ENCODE measurements at regions not wholly inside any gene's neighbourhood (a gene's known extent, or its start where the extent isn't known, plus 50 kb on each side); places are given as distances from the start of the nearest gene placed in this dataset.

GRCh38 chr20:60430516-60431001 lies 472.3 kb downstream of the CDH26 start:
- DNase-seq (ENCODE audit: low spot score) = no peak

- DNase-seq (ENCODE audit: low spot score) = no peak
Observed at GRCh38 chr20:60431349-60431748, 473.1 kb downstream of the CDH26 start.

GRCh38 chr20:60437418-60437817 lies 479.2 kb downstream of the CDH26 start:
- DNase-seq (ENCODE audit: low spot score) = no peak

GRCh38 chr20:60446267-60447111 lies 488.3 kb downstream of the CDH26 start:
- DNase-seq (ENCODE audit: low spot score) = no peak

- DNase-seq (ENCODE audit: low spot score) = no peak
Observed at GRCh38 chr20:60447703-60448102, 489.5 kb downstream of the CDH26 start.

- no peak for DNase-seq (ENCODE audit: low spot score)
Observed at GRCh38 chr20:60453388-60454246, 495.4 kb downstream of the CDH26 start.

GRCh38 chr20:60454491-60454890 lies 496.3 kb downstream of the CDH26 start:
- no peak for DNase-seq (ENCODE audit: low spot score)

GRCh38 chr20:60455272-60455671 lies 497.0 kb downstream of the CDH26 start:
- DNase-seq (ENCODE audit: low spot score) = no peak

- no peak for DNase-seq (ENCODE audit: low spot score)
Observed at GRCh38 chr20:60459212-60459611, 501.0 kb downstream of the CDH26 start.

- DNase-seq (ENCODE audit: low spot score) = no peak
Observed at GRCh38 chr20:60461993-60462392, 503.8 kb downstream of the CDH26 start.

- no peak for DNase-seq (ENCODE audit: low spot score)
Observed at GRCh38 chr20:60463798-60464197, 505.6 kb downstream of the CDH26 start.

- no peak for DNase-seq (ENCODE audit: low spot score)
Observed at GRCh38 chr20:60465439-60465838, 507.2 kb downstream of the CDH26 start.

GRCh38 chr20:60465993-60466686 lies 507.9 kb downstream of the CDH26 start:
- DNase-seq (ENCODE audit: low spot score) = no peak

- DNase-seq (ENCODE audit: low spot score) = no peak
Observed at GRCh38 chr20:60466687-60467022, 508.4 kb downstream of the CDH26 start.

GRCh38 chr20:60467078-60467477 lies 508.9 kb downstream of the CDH26 start:
- no peak for DNase-seq (ENCODE audit: low spot score)

GRCh38 chr20:60467771-60468170 lies 509.5 kb downstream of the CDH26 start:
- no peak for DNase-seq (ENCODE audit: low spot score)

- DNase-seq (ENCODE audit: low spot score) = no peak
Observed at GRCh38 chr20:60469829-60470228, 511.6 kb downstream of the CDH26 start.

- no peak for DNase-seq (ENCODE audit: low spot score)
Observed at GRCh38 chr20:60470366-60470765, 512.1 kb downstream of the CDH26 start.

- no peak for DNase-seq (ENCODE audit: low spot score)
Observed at GRCh38 chr20:60473211-60473610, 515.0 kb downstream of the CDH26 start.

GRCh38 chr20:60474385-60474910 lies 516.2 kb downstream of the CDH26 start:
- no peak for DNase-seq (ENCODE audit: low spot score)

- no peak for DNase-seq (ENCODE audit: low spot score)
Observed at GRCh38 chr20:60476045-60476444, 517.8 kb downstream of the CDH26 start.

- no peak for DNase-seq (ENCODE audit: low spot score)
Observed at GRCh38 chr20:60477958-60478357, 519.7 kb downstream of the CDH26 start.

Measured in AG08395 (cell line).